Subcutaneous abdominal adipose tissue (tissue), 5 donors: ENCODE measurements at regions not wholly inside any gene's neighbourhood (a gene's known extent, or its start where the extent isn't known, plus 50 kb on each side); places are given as distances from the start of the nearest gene placed in this dataset.

Source experiments
- H3K27ac ChIP-seq: one replicate; pipeline ENCODE4 v1.7.0; 2013; ENCODE audit warnings: low read depth, mild to moderate bottlenecking, inconsistent platforms, low read length, moderate library complexity
- H3K27me3 ChIP-seq, 5 donors: one replicate each; pipeline ENCODE4 v1.7.0; 2013; ENCODE audit warnings: low read length in 5 of 5, inconsistent platforms in 1 of 5; ENCODE audit not compliant: control insufficient read depth in 5 of 5, insufficient read depth in 4 of 5
- H3K36me3 ChIP-seq, 5 donors: one replicate each; pipeline ENCODE4 v1.7.0; 2013; ENCODE audit warnings: low read length in 5 of 5; ENCODE audit not compliant: control insufficient read depth in 5 of 5, insufficient read depth in 5 of 5
- H3K4me1 ChIP-seq, 5 donors: one replicate each; pipeline ENCODE4 v1.7.0; 2013; ENCODE audit warnings: low read length in 5 of 5, mild to moderate bottlenecking in 3 of 5, moderate library complexity in 1 of 5; ENCODE audit not compliant: control insufficient read depth in 5 of 5, insufficient read depth in 5 of 5
- H3K4me3 ChIP-seq, 5 donors: one replicate each; pipeline ENCODE4 v1.7.0; 2013; ENCODE audit warnings: low read length in 5 of 5, low read depth in 1 of 5
- H3K9ac ChIP-seq, 5 donors: one replicate each; pipeline ENCODE4 v1.7.0; 2013; ENCODE audit warnings: low read length in 5 of 5, mild to moderate bottlenecking in 4 of 5, moderate library complexity in 3 of 5
- H3K9me3 ChIP-seq, 5 donors: one replicate each; pipeline ENCODE4 v1.7.0; 2013; ENCODE audit warnings: low read length in 5 of 5; ENCODE audit not compliant: control insufficient read depth in 5 of 5
- donor health status: healthy.
- donor health status: healthy.
- donor health status: healthy.
- donor health status: healthy.
- donor health status: healthy.

DNA sequence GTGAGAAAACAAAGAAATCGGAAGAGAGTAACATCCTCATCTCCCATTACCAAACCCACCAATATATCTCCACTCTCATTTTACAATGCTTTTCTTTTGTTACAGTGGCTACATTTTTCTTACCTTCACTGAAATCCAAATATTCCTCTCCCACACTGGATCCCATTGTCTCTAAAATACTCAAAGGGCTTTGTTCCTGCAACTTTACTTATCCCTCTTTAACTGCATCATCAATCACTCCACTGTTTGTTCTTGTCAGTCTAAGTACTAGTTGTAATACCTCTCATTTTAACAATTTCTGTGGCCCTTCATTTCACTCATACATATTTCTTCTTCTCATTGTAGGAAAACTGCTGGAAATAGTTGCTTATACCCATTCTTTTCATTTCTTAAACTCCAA is 464.2 kb upstream of the PIK3C3 start:
- Histone ChIP-seq H3K4me1 (no peaks in the 10 kb centered on the region), H3K4me3 (no peak overlapping the region), H3K9me3 (peaks cover 0 to 3% (median 0%) of the 10 kb centered on the region in 5 donors), H3K27ac (no peak overlapping the region), H3K9ac (no peak overlapping the region), H3K36me3 (no peaks in the 10 kb centered on the region), H3K27me3 (no peaks in the 10 kb centered on the region)

DNA sequence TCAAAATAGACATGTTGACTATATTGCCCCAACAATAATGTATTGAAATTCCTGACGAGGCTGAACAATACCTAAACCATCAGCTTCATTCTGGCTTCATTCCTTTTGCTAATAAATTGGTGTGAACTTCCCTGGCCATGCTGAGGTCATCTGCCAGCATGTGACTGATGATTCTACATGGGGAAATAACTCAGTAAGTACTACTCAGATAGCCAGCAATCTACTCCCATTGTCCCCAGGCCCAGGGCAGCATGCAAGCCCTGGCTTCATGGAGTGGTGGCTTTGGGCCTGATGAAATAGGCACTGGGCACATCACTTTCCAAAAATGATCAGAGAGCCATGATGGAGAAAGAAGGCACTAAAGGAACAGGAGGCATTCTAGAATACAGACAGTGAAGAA is 468.5 kb upstream of the PIK3C3 start:
- Histone ChIP-seq H3K9ac (no peak overlapping the region), H3K9me3 (peaks cover 0 to 3% (median 2%) of the 10 kb centered on the region in 5 donors), H3K27ac (no peak overlapping the region), H3K4me1 (no peaks in the 10 kb centered on the region), H3K27me3 (no peaks in the 10 kb centered on the region), H3K36me3 (no peaks in the 10 kb centered on the region), H3K4me3 (no peak overlapping the region)

DNA sequence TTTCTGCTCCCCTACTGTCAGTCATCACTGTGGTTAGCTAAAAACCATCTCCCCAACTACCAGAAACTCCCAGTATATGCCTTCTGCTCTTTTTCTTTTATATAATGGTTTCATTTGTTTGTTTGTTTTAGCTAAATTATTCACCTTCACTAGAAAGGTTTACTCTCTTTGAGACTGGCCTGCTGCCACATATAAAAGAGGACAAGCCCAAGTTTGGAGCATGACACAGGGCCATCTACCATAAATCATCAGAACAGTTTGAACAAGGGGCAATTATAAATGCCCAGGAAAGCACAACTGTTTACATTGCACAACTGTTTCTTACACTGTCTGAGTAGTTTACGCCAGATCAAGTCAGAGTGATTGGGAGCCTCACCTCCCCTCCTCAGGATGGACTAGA is 471.0 kb upstream of the PIK3C3 start:
- Histone ChIP-seq H3K27me3 (no peaks in the 10 kb centered on the region), H3K36me3 (no peaks in the 10 kb centered on the region), H3K9me3 (peaks cover 0 to 3% (median 2%) of the 10 kb centered on the region in 5 donors), H3K27ac (no peak overlapping the region), H3K4me1 (no peaks in the 10 kb centered on the region), H3K4me3 (no peak overlapping the region), H3K9ac (no peak overlapping the region)

- no peaks in the 10 kb centered on the region for H3K4me1 ChIP-seq
- no peak overlapping the region for H3K9ac ChIP-seq
- H3K4me3 ChIP-seq: no peak overlapping the region
- H3K9me3 ChIP-seq: peaks cover 0 to 2% (median 0%) of the 10 kb centered on the region in 5 donors
- H3K36me3 ChIP-seq: no peaks in the 10 kb centered on the region
- H3K27ac ChIP-seq: no peak overlapping the region
- H3K27me3 ChIP-seq: no peaks in the 10 kb centered on the region
Observed at GRCh38 chr18:41482501-41482900, 472.5 kb upstream of the PIK3C3 start.

DNA sequence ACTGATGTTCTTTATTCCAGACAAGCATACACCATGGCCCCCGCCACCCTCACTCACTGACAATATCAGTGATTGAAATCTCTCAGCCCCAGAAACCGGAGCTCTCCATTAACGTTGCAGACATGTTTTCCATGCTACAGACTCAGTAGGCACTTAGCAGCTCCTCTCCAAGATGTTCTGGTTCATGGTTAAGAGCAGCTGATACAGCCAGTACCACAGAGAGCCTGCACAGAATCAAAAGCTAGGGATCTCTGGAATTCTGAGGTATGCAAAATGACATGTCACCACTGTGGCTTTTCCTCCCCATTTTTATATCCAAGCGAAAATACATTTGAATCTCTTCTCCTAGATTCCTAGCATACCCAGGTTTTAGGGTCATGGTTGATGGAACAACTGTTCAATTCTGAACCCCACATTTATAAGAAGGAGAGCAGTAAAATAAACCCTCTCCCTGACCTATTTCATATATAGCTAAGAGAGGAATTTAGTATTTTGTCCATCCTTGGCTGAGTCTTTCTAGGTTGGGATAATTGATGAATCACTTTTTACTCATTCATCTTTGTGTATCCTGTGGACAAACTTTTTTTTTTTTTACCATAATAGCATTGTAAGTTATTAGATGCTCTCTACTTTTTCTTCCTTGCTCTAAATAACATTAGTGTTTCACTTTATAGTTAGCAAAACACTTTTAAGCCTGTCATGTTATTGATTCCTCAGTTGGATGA is 488.4 kb upstream of the PIK3C3 start:
- H3K4me1 ChIP-seq: no peaks in the 10 kb centered on the region
- no peaks in the 10 kb centered on the region for H3K27me3 ChIP-seq
- H3K4me3 ChIP-seq: no peak overlapping the region
- H3K36me3 ChIP-seq: no peaks in the 10 kb centered on the region
- no peak overlapping the region for H3K27ac ChIP-seq
- H3K9me3 ChIP-seq: no peaks in the 10 kb centered on the region
- no peak overlapping the region for H3K9ac ChIP-seq

DNA sequence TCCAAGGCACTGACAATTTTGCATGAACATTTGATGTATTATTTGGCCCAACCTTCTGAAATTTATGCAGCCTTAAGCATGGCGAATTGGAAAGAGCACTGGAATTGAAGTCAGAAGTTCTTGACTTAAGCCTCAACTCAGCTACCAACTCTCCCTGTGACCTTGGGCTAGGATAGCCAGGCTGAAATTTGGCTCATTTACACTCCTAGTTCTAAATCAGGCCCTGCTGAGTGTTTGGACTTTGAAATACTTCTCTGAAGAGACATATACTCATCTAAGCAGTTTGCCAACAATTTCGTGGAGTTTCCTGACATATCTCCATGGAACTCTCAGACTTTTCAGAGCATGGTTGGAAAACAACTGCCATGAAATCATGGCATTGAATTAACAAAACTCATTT is 489.6 kb upstream of the PIK3C3 start:
- no peaks in the 10 kb centered on the region for H3K27me3 ChIP-seq
- no peak overlapping the region for H3K4me3 ChIP-seq
- H3K4me1 ChIP-seq: no peaks in the 10 kb centered on the region
- H3K9me3 ChIP-seq: no peaks in the 10 kb centered on the region
- no peaks in the 10 kb centered on the region for H3K36me3 ChIP-seq
- no peak overlapping the region for H3K27ac ChIP-seq
- H3K9ac ChIP-seq: no peak overlapping the region

DNA sequence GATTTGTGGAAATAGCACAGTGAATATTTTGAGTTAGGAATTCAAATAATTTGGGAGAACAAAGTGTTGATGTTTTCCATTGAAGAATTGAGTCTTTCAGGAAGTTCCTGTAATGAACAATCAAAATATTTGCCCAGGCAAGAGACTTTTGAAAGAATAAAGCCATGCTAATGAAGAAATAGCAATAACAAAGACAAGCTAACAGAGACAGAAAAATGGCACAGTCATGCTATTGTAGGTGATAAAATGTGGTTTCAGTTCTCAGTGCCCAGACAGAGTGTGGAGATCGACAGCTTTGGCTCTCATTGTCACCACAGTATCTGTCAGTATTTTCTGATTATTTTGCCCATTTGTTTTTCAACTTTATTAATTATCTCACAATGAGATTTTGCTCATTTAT is 490.8 kb upstream of the PIK3C3 start:
- Histone ChIP-seq H3K27ac (no peak overlapping the region), H3K4me3 (no peak overlapping the region), H3K4me1 (no peaks in the 10 kb centered on the region), H3K36me3 (no peaks in the 10 kb centered on the region), H3K9ac (no peak overlapping the region), H3K27me3 (no peaks in the 10 kb centered on the region), H3K9me3 (no peaks in the 10 kb centered on the region)

GRCh38 chr18:41462946-41463345 is 492.1 kb upstream of the PIK3C3 start:
- Histone ChIP-seq H3K36me3 (no peaks in the 10 kb centered on the region), H3K9me3 (no peaks in the 10 kb centered on the region), H3K4me1 (no peaks in the 10 kb centered on the region), H3K27ac (no peak overlapping the region), H3K9ac (no peak overlapping the region), H3K4me3 (no peak overlapping the region), H3K27me3 (no peaks in the 10 kb centered on the region)

GRCh38 chr18:41461114-41461513 is 493.9 kb upstream of the PIK3C3 start:
- Histone ChIP-seq H3K36me3 (no peaks in the 10 kb centered on the region), H3K4me3 (no peak overlapping the region), H3K9me3 (no peaks in the 10 kb centered on the region), H3K4me1 (no peaks in the 10 kb centered on the region), H3K27me3 (no peaks in the 10 kb centered on the region), H3K9ac (no peak overlapping the region), H3K27ac (no peak overlapping the region)

- H3K4me3 ChIP-seq: no peak overlapping the region
- H3K27ac ChIP-seq: no peak overlapping the region
- H3K9me3 ChIP-seq: no peaks in the 10 kb centered on the region
- H3K27me3 ChIP-seq: no peaks in the 10 kb centered on the region
- H3K9ac ChIP-seq: no peak overlapping the region
- H3K36me3 ChIP-seq: no peaks in the 10 kb centered on the region
- H3K4me1 ChIP-seq: no peaks in the 10 kb centered on the region
Observed at GRCh38 chr18:41459656-41460055, 495.4 kb upstream of the PIK3C3 start.
